GM19463 (cell line): ENCODE measurements at regions not wholly inside any gene's neighbourhood (a gene's known extent, or its start where the extent isn't known, plus 50 kb on each side); places are given as distances from the start of the nearest gene placed in this dataset.

Experiments
- ATAC-seq: cut with Tn5 transposase; IDR thresholded peaks from one replicate; pipeline ENCODE4 v1.9.1; 2021; ENCODE audit warnings: mild to moderate bottlenecking, moderate library complexity; ENCODE audit not compliant: unreplicated experiment

DNA sequence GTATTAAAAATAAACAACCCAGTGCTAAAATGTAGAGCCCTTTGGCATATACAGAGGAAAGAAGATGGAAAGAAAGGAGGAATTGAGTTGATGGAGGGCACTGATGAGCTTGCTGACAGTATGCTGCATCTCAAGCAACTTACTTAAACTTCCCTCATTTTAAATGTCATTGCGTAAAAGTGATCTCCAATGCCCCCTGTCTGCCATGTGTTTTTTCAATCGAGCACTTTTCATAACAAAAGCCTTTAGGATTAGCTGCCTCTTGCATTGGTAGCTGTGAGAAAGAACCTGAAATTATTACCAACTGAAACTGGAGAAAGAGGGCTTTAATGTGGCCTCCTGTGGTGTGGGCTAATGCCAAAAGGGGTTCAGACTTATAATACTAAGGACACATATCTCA, 541.6 kb downstream of the SUCLA2 start:
- no peak for ATAC-seq

GRCh38 chr13:47457626-47458025, 543.4 kb downstream of the SUCLA2 start:
- no peak for ATAC-seq

DNA sequence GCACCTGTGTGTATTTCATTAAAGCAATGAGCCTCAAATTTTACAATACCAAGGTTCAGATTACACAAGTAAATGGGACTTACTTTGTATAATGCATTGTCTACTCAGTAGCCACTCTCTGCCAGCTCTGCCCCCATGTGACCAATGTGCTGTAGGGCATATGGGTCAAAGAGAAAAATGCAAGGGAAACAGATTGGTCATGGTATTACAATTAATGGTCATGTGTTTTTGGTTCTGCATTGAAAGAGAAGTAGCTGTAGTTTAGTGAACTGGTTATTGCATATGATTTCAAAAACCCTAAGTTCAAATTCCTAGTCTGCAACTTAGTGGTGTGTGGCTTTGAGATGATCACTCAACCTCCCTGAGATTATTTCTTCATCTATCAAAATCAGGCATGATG, 545.4 kb downstream of the SUCLA2 start:
- ATAC-seq: no peak

GRCh38 chr13:47454986-47455385, 546.1 kb downstream of the SUCLA2 start:
- ATAC-seq: no peak

DNA sequence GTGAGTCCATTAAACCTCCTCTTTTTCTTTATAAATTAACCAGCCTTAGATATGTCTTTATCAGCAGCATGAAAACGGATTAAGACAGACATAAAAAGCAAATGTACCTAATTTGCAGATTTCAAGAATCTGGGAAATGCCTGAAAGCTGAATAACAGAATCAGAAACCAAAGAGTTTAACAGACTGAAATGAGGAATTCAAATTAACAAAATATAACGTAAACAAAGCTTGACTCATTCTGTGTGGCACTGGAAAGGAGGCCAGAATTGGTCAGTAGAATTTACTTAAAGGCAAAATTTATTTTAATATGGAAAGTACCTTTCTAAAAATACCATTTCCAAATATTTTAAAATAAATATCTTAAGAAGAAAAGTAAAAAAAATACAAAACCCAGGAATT, 540.6 kb upstream of the HTR2A start:
- ATAC-seq: no peak

- ATAC-seq: no peak
Measured at GRCh38 chr13:47433461-47434005, 536.7 kb upstream of the HTR2A start.

GRCh38 chr13:47426126-47426849, 529.4 kb upstream of the HTR2A start:
- ATAC-seq: no peak

DNA sequence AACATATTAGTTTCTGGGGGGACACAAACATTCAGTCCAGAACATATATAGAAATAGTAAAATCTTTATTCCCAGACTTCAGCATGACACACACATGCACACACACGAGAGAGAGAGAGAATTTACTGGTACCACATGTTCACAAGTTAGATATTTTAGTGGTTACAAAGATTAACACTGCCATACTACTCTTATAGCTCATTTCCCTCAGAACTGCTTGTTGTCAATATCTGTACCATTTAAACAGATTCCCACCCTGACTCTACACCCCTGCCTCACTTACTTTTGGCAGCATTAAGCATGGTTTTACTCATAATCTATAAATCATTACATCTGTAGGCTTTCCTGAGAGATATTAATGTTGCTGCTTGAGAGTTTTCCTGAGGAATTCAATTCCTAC, 524.7 kb upstream of the HTR2A start:
- ATAC-seq: no peak

DNA sequence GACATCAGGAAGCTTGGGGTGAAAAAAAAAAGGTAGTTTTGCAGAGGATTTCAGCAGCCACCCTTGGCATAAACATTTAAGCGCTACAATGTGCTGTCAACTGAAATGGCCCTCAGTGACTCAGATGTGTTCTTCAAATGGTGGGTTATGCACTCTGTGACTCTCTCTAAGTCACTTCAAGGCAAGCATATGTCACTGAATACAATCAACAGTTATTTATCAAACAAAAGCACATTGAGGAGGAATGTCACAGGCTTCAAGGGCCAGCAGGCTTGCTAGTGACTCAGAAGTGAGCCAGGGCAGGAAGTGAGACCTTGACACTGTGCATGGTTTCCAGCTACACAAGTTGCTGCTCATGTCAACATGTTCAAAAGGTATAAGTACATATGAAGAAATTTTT, 523.7 kb upstream of the HTR2A start:
- ATAC-seq: no peak

GRCh38 chr13:47420020-47420419, 523.2 kb upstream of the HTR2A start:
- ATAC-seq: no peak

DNA sequence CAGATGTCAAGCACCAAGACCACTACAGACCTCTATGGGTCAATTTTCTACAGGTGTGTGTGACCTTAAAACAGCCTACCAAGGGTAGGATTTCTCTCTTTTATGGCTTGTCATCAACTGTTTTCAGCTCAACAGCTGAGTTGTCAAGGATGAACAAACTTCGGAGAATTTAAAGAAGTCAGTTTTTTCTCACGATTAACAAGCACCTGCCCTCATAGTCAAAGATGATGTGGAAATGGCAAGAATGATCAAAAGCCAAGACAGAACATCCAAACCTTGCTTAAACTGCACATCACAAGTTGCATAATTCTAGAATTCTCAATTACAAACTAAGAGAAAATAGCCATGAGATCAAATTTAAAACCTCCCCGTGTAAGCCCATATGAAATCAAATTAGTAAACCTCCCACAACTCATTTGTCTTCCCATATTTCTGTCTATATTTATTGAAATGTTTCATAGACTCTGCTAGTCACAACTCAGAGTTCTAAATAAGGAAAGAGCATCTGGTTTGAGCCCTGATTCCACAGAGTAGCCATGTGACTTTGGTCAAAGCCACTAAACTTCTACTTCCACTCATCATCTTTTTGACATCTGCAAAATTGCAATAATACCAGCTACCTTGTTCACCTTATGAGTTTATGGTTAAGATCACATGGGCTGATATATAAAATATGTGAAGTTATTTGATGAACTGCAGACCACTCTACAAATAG, 521.5 kb upstream of the HTR2A start:
- no peak for ATAC-seq

GRCh38 chr13:47417485-47417884, 520.6 kb upstream of the HTR2A start:
- no peak for ATAC-seq

DNA sequence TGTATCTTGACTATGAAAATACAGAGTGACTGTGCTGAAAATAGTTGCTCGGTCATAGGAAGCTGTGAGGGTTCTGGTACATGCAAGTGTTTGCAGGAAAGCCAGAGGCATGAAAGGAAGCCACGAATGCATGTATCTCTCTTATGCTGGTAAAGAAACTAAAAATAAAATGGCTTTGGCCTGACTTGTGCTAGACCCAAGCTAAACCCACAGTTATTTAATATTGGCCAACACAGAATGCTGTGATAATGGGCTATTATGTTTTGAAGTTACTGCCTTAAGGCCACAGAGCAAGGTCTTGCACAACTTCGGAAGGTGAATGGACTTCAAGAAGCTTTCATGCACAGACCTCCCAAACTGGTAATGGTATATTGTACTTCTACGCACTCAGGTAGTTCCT, 518.2 kb upstream of the HTR2A start:
- no peak for ATAC-seq

- ATAC-seq: no peak
Measured at GRCh38 chr13:47413526-47413925, 516.7 kb upstream of the HTR2A start.

GRCh38 chr13:47413112-47413511, 516.3 kb upstream of the HTR2A start:
- no peak for ATAC-seq

- ATAC-seq: no peak
Measured at GRCh38 chr13:47409778-47410177, 512.9 kb upstream of the HTR2A start.

GRCh38 chr13:47408546-47409319, 511.9 kb upstream of the HTR2A start:
- no peak for ATAC-seq

GRCh38 chr13:47407808-47408207, 511.0 kb upstream of the HTR2A start:
- ATAC-seq: no peak

GRCh38 chr13:47399599-47399998, 502.7 kb upstream of the HTR2A start:
- ATAC-seq: no peak

DNA sequence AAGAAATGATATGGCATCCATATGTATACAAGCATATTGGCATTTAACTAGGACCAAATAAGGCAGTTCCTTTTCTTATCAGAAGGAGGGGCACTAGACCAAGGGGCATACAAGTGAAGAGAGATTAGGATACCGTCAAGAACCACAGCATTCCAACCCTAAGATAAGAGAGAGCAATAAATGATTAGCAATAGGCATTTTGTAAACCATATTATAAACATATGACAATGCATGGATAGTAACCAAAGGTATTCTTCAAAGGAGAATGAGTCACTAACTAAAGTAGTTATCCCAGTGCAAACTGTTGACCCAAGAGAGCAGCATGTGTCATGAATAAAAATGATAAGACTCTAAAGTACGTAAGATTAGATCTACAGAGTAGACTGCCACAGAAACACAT, 500.9 kb upstream of the HTR2A start:
- ATAC-seq: no peak

- no peak for ATAC-seq
Measured at GRCh38 chr13:47396915-47397314, 500.1 kb upstream of the HTR2A start.

GRCh38 chr13:47374741-47375140, 477.9 kb upstream of the HTR2A start:
- no peak for ATAC-seq
